OCI-M2 (cell line): ENCODE measurements at regions not wholly inside any gene's neighbourhood (a gene's known extent, or its start where the extent isn't known, plus 50 kb on each side); places are given as distances from the start of the nearest gene placed in this dataset.

Experiments used
- DNase-seq: peaks from one replicate; lab custom pipeline; 2025; ENCODE audit not compliant: unreplicated experiment; lab: John Stamatoyannopoulos, UW

- DNase-seq, result no peak
These were observed 767.3 kb upstream of the TENM3 start for GRCh38 chr4:181475781-181476507.

GRCh38 chr4:181476508-181476890 lies 766.7 kb upstream of the TENM3 start:
- no peak for DNase-seq

- DNase-seq, result no peak
These were observed 765.6 kb upstream of the TENM3 start for GRCh38 chr4:181477591-181477990.

- DNase-seq, result no peak
These were observed 764.5 kb upstream of the TENM3 start for GRCh38 chr4:181478656-181479055.

- DNase-seq, result no peak
These were observed 764.1 kb upstream of the TENM3 start for GRCh38 chr4:181479141-181479540.

- no peak for DNase-seq
These were observed 758.8 kb upstream of the TENM3 start for GRCh38 chr4:181484396-181484795.

- no peak for DNase-seq
These were observed 754.3 kb upstream of the TENM3 start for GRCh38 chr4:181488926-181489325.

- no peak for DNase-seq
These were observed 745.1 kb upstream of the TENM3 start for GRCh38 chr4:181498148-181498547.

GRCh38 chr4:181502611-181503010 lies 740.6 kb upstream of the TENM3 start:
- no peak for DNase-seq

GRCh38 chr4:181503687-181504390 lies 739.4 kb upstream of the TENM3 start:
- no peak for DNase-seq

GRCh38 chr4:181504924-181505323 lies 738.3 kb upstream of the TENM3 start:
- no peak for DNase-seq

GRCh38 chr4:181507180-181507835 lies 735.9 kb upstream of the TENM3 start:
- no peak for DNase-seq

GRCh38 chr4:181507938-181508337 lies 735.3 kb upstream of the TENM3 start:
- no peak for DNase-seq

GRCh38 chr4:181508601-181509000 lies 734.6 kb upstream of the TENM3 start:
- no peak for DNase-seq

- no peak for DNase-seq
These were observed 734.1 kb upstream of the TENM3 start for GRCh38 chr4:181509073-181509472.

GRCh38 chr4:181517491-181517890 lies 725.7 kb upstream of the TENM3 start:
- DNase-seq, result no peak

GRCh38 chr4:181520790-181521189 lies 722.4 kb upstream of the TENM3 start:
- DNase-seq, result no peak

GRCh38 chr4:181523973-181524372 lies 719.2 kb upstream of the TENM3 start:
- no peak for DNase-seq

GRCh38 chr4:181524499-181524898 lies 718.7 kb upstream of the TENM3 start:
- no peak for DNase-seq

- no peak for DNase-seq
These were observed 717.6 kb upstream of the TENM3 start for GRCh38 chr4:181525634-181526033.

GRCh38 chr4:181528570-181529184 lies 714.5 kb upstream of the TENM3 start:
- DNase-seq, result peak; percentile 9

GRCh38 chr4:181529537-181529936 lies 713.7 kb upstream of the TENM3 start:
- no peak for DNase-seq
